ENCODE measurements at regions not wholly inside any gene's neighbourhood (a gene's known extent, or its start where the extent isn't known, plus 50 kb on each side); places are given as distances from the start of the nearest gene placed in this dataset.

GRCh38 chr11:13859892-13860291 is 102.6 kb upstream of the SPON1 start:
- CTCF ChIA-PET = interaction anchor here (2.3 kb wide), 1 partner anchor 13 kb away, joined by 9 read pairs; no protein-coding TSS in a partner anchor
- no peaks in the 10 kb centered on the region for H3K9me3 Mint-ChIP-seq
- POLR2A ChIA-PET = no interaction called here
- TF ChIP-seq, protein P1, sequence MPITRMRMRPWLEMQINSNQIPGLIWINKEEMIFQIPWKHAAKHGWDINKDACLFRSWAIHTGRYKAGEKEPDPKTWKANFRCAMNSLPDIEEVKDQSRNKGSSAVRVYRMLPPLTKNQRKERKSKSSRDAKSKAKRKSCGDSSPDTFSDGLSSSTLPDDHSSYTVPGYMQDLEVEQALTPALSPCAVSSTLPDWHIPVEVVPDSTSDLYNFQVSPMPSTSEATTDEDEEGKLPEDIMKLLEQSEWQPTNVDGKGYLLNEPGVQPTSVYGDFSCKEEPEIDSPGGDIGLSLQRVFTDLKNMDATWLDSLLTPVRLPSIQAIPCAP (CRISPR knock-in tag; IDR thresholded peaks at IDR 0.05) = no peak
- TF ChIP-seq, protein P2, sequence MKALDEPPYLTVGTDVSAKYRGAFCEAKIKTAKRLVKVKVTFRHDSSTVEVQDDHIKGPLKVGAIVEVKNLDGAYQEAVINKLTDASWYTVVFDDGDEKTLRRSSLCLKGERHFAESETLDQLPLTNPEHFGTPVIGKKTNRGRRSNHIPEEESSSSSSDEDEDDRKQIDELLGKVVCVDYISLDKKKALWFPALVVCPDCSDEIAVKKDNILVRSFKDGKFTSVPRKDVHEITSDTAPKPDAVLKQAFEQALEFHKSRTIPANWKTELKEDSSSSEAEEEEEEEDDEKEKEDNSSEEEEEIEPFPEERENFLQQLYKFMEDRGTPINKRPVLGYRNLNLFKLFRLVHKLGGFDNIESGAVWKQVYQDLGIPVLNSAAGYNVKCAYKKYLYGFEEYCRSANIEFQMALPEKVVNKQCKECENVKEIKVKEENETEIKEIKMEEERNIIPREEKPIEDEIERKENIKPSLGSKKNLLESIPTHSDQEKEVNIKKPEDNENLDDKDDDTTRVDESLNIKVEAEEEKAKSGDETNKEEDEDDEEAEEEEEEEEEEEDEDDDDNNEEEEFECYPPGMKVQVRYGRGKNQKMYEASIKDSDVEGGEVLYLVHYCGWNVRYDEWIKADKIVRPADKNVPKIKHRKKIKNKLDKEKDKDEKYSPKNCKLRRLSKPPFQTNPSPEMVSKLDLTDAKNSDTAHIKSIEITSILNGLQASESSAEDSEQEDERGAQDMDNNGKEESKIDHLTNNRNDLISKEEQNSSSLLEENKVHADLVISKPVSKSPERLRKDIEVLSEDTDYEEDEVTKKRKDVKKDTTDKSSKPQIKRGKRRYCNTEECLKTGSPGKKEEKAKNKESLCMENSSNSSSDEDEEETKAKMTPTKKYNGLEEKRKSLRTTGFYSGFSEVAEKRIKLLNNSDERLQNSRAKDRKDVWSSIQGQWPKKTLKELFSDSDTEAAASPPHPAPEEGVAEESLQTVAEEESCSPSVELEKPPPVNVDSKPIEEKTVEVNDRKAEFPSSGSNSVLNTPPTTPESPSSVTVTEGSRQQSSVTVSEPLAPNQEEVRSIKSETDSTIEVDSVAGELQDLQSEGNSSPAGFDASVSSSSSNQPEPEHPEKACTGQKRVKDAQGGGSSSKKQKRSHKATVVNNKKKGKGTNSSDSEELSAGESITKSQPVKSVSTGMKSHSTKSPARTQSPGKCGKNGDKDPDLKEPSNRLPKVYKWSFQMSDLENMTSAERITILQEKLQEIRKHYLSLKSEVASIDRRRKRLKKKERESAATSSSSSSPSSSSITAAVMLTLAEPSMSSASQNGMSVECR (CRISPR knock-in tag; IDR thresholded peaks at IDR 0.05; ENCODE audit: borderline replicate concordance) = no peak
- TF ChIP-seq CREM (CRISPR knock-in tag; IDR thresholded peaks at IDR 0.05) (no peak), ZSCAN18 (CRISPR knock-in tag; IDR thresholded peaks at IDR 0.05) (no peak), ZNF396 (CRISPR knock-in tag; IDR thresholded peaks at IDR 0.05; ENCODE audit: borderline replicate concordance) (no peak), ATF6 (CRISPR knock-in tag; IDR thresholded peaks at IDR 0.05) (no peak), TP53 (CRISPR knock-in tag; IDR thresholded peaks at IDR 0.05) (no peak), PREB (CRISPR knock-in tag; IDR thresholded peaks at IDR 0.05; ENCODE audit: borderline replicate concordance) (no peak), ELF4 (CRISPR knock-in tag; IDR thresholded peaks at IDR 0.05; ENCODE audit: low read depth) (no peak), CBFB (CRISPR knock-in tag; IDR thresholded peaks at IDR 0.05; ENCODE audit: low read depth) (no peak), IRF2 (CRISPR knock-in tag; IDR thresholded peaks at IDR 0.05; ENCODE audit: borderline replicate concordance, low read depth) (no peak), RORB (CRISPR knock-in tag; IDR thresholded peaks at IDR 0.05) (no peak), ZNF317 (CRISPR knock-in tag; IDR thresholded peaks at IDR 0.05; ENCODE audit: borderline replicate concordance, low read depth) (no peak), E2F1 (CRISPR knock-in tag; IDR thresholded peaks at IDR 0.05) (no peak), JAZF1 (CRISPR knock-in tag; IDR thresholded peaks at IDR 0.05) (no peak), NR2C2 (CRISPR knock-in tag; IDR thresholded peaks at IDR 0.05) (no peak), ZNF532 (CRISPR knock-in tag; IDR thresholded peaks at IDR 0.05; ENCODE audit: borderline replicate concordance) (no peak)
- TF ChIP-seq, protein P3, sequence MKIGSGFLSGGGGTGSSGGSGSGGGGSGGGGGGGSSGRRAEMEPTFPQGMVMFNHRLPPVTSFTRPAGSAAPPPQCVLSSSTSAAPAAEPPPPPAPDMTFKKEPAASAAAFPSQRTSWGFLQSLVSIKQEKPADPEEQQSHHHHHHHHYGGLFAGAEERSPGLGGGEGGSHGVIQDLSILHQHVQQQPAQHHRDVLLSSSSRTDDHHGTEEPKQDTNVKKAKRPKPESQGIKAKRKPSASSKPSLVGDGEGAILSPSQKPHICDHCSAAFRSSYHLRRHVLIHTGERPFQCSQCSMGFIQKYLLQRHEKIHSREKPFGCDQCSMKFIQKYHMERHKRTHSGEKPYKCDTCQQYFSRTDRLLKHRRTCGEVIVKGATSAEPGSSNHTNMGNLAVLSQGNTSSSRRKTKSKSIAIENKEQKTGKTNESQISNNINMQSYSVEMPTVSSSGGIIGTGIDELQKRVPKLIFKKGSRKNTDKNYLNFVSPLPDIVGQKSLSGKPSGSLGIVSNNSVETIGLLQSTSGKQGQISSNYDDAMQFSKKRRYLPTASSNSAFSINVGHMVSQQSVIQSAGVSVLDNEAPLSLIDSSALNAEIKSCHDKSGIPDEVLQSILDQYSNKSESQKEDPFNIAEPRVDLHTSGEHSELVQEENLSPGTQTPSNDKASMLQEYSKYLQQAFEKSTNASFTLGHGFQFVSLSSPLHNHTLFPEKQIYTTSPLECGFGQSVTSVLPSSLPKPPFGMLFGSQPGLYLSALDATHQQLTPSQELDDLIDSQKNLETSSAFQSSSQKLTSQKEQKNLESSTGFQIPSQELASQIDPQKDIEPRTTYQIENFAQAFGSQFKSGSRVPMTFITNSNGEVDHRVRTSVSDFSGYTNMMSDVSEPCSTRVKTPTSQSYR (CRISPR knock-in tag; IDR thresholded peaks at IDR 0.05) = no peak
- TF ChIP-seq, protein P4, sequence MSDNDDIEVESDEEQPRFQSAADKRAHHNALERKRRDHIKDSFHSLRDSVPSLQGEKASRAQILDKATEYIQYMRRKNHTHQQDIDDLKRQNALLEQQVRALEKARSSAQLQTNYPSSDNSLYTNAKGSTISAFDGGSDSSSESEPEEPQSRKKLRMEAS (CRISPR knock-in tag; IDR thresholded peaks at IDR 0.05) = no peak
- DNase-seq (ENCODE audit: low spot score) (no peak), ATAC-seq (no peak)
- no peak overlapping the region for H3K27ac Mint-ChIP-seq
- no peak overlapping the region for H3K4me3 Mint-ChIP-seq
- no peaks in the 10 kb centered on the region for H3K36me3 Mint-ChIP-seq
- H3K27me3 Mint-ChIP-seq (ENCODE audit: low read depth) = no peaks in the 10 kb centered on the region
- H3K4me1 Mint-ChIP-seq = no peaks in the 10 kb centered on the region
